ENCODE measurements at regions not wholly inside any gene's neighbourhood (a gene's known extent, or its start where the extent isn't known, plus 50 kb on each side); places are given as distances from the start of the nearest gene placed in this dataset.
A peak's percentile ranks its signal among the peaks of the same experiment; 100 is the strongest.

GRCh38 chr13:31912647-31913401, 118.8 kb upstream of the FRY start:
- no peak for DNase-seq (ENCODE audit: low read depth)
- ChIA-PET POLR2A (interaction anchor here (0.7 kb wide), 1 partner anchor 680 kb away, joined by 4 read pairs; no protein-coding TSS in a partner anchor), CTCF (interaction anchor here (0.6 to 2.3 kb wide), 11 partner anchors 11 to 667 kb away, joined by 3 to 13 read pairs (median 4); partner anchors contain the start of genes BRCA2 and ZAR1L)
- H3K27me3 ChIP-seq (ENCODE audit: control insufficient read depth, insufficient read depth, low read length), result no peaks in the 10 kb centered on the region
- no peak for TF ChIP-seq CTCF (IDR thresholded peaks at IDR 0.05; ENCODE audit: insufficient read depth, low read depth, low read length)
- H3K36me3 ChIP-seq (ENCODE audit: control insufficient read depth, insufficient read depth, low read length), result no peaks in the 10 kb centered on the region
- H3K4me3 ChIP-seq (ENCODE audit: low read depth, low read length), result no peak overlapping the region

GRCh38 chr13:31913459-31913858, 118.1 kb upstream of the FRY start:
- POLR2A ChIA-PET, result no interaction called here
- CTCF ChIA-PET, result interaction anchor here (0.6 to 2.3 kb wide), 12 partner anchors 10 to 667 kb away, joined by 3 to 13 read pairs (median 4); partner anchors contain the start of genes BRCA2 and ZAR1L
- H3K36me3 ChIP-seq (ENCODE audit: control insufficient read depth, insufficient read depth, low read length), result no peaks in the 10 kb centered on the region

GRCh38 chr13:31914843-31915242, 116.7 kb upstream of the FRY start:
- no peak for DNase-seq (ENCODE audit: low read depth)
- no peaks in the 10 kb centered on the region for H3K27me3 ChIP-seq (ENCODE audit: control insufficient read depth, insufficient read depth, low read length)
- H3K4me3 ChIP-seq (ENCODE audit: low read depth, low read length), result no peak overlapping the region
- ChIA-PET POLR2A (interaction anchor here (0.6 kb wide), 1 partner anchor 13 kb away, joined by 23 read pairs; no protein-coding TSS in a partner anchor), CTCF (interaction anchor here (1.0 to 2.2 kb wide), 3 partner anchors 9 to 666 kb away, joined by 3 to 13 read pairs (median 3); no protein-coding TSS in a partner anchor)
- TF ChIP-seq CTCF (IDR thresholded peaks at IDR 0.05; ENCODE audit: insufficient read depth, low read depth, low read length), result no peak
- H3K36me3 ChIP-seq (ENCODE audit: control insufficient read depth, insufficient read depth, low read length), result no peaks in the 10 kb centered on the region

More at GRCh38 chr13:31913459-31913858, 118.1 kb upstream of the FRY start:
- H3K27me3 ChIP-seq (ENCODE audit: control insufficient read depth, insufficient read depth, low read length), result no peaks in the 10 kb centered on the region
- no peak overlapping the region for H3K4me3 ChIP-seq (ENCODE audit: low read depth, low read length)
- TF ChIP-seq CTCF (IDR thresholded peaks at IDR 0.05; ENCODE audit: insufficient read depth, low read depth, low read length), result peak; percentile 48
- DNase-seq (ENCODE audit: low read depth), result no peak

- ChIA-PET POLR2A (no interaction called here), CTCF (interaction anchor here (0.9 to 2.3 kb wide), 3 partner anchors 8 to 13 kb away, joined by 5 to 8 read pairs (median 6); no protein-coding TSS in a partner anchor)
- DNase-seq (ENCODE audit: low read depth), result no peak
- Histone ChIP-seq H3K4me3 (ENCODE audit: low read depth, low read length) (no peak overlapping the region), H3K36me3 (ENCODE audit: control insufficient read depth, insufficient read depth, low read length) (no peaks in the 10 kb centered on the region), H3K27me3 (ENCODE audit: control insufficient read depth, insufficient read depth, low read length) (no peaks in the 10 kb centered on the region)
- no peak for TF ChIP-seq CTCF (IDR thresholded peaks at IDR 0.05; ENCODE audit: insufficient read depth, low read depth, low read length)
Observed at GRCh38 chr13:31918707-31919106, 112.9 kb upstream of the FRY start.

- DNase-seq (ENCODE audit: low read depth), result no peak
- CTCF ChIA-PET, result interaction anchor here (0.9 to 2.3 kb wide), 4 partner anchors 10 to 381 kb away, joined by 3 to 8 read pairs (median 4); no protein-coding TSS in a partner anchor
- TF ChIP-seq CTCF (IDR thresholded peaks at IDR 0.05; ENCODE audit: insufficient read depth, low read depth, low read length), result no peak
- POLR2A ChIA-PET, result no interaction called here
- no peaks in the 10 kb centered on the region for H3K36me3 ChIP-seq (ENCODE audit: control insufficient read depth, insufficient read depth, low read length)
- H3K27me3 ChIP-seq (ENCODE audit: control insufficient read depth, insufficient read depth, low read length), result no peaks in the 10 kb centered on the region
- H3K4me3 ChIP-seq (ENCODE audit: low read depth, low read length), result no peak overlapping the region
Observed at GRCh38 chr13:31919241-31919640, 112.3 kb upstream of the FRY start.

Measured in BJ (cell line).